T-helper 2 cell (primary cell): ENCODE measurements at regions not wholly inside any gene's neighbourhood (a gene's known extent, or its start where the extent isn't known, plus 50 kb on each side); places are given as distances from the start of the nearest gene placed in this dataset.

Source experiments
- DNase-seq, 5 experiments: peaks; one replicate each; pipeline versions ENCODE4 v3.0.0 to v3.0.0-alpha.2; 2012 to 2022

DNA sequence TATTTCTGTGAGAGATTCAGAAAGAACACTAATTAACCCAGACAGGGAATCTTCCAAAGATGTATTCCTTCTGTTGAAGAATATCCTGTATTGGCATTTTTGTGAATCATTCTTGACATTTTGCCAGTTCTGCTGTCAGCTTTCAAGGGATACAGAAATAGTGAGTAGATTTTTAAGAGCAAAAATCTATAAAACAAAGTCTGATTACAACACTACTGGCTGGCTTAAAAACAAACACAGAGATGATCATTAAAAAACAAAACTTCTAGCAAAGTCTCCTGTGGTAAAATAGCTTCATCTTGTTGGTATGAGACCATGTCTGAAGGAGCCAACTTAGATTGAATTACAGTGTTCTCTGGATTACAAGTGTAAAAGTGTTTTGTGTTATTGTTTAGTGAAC, 866.3 kb upstream of the KLHL29 start:
- no peak for DNase-seq

DNA sequence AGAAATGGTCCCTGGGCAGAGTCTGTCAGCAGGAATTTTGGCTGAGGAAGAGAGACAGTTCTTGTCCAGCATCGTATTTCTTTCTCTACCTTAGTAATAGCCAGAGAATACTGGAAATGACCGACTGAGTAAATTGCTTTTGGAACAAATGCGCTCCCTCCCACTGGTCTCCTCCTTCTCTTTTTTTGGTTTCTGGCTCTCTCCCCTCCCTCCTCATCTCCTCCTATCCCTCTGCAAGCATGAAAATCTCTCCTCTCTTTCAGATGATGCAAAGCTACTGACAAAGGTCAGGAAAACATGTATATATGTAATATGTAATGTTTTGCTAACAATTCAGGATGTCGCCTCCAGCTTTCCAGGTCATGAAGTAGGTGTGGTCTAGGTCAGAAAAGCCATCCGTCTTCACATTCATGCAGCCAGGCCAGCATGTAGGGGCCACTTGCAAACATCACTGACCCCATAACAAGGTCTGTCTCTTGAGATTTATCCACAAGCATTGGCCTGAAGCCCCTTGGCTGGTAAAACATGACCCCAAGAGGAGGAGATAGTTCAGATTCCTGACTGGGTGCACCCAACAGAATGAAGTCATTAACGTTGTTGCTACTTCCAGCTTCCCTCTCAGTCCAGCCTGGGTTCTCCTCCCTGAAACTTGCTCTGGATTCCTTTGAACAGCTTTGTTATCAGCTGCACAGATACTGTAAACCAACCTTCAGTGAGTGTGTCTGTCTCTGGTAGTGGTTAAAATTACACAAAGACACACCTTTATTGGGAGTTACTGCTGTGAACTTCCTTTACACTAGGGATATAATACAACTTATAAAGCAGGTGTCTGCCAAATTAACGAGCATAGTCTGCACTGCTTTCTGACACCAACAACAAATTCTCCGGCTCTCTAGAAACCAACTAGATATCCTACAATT, 864.4 kb upstream of the KLHL29 start:
- DNase-seq: no peak

DNA sequence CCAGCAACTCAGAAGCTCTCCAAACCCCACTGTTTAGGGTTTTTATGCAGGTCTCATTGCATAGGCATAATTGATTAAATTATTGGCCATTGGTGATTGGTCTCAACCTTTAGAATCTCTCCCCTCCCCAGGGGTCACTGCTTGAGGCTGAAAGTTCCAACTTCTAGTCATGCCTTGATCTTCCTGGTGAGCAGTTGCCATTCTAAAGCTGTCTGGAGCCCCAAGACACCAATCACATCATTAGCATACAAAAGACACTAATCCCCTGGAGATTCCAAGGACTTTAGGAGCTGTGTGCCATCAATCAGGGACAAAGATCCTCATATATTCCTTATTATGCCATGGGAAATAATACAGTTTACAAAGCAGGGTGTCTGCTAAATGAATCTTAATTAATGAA, 863.4 kb upstream of the KLHL29 start:
- DNase-seq: no peak

DNA sequence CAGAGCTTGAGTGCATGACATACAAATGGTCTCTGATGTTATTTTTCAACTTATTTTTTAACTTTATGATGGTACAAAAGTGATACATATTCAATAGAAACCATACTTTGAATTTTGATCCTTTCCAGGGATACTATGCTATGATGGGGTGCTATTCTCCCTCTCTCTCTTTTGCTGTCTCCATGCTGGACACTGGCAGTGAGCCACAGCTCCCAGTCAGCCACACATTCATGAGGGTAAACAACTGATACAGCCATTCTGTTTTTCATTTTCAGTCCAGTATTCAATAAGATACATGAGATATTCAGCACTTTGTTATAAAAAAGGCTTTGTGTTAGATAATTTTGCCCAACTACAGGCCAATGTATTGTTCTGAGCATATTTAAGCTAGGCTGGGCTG, 859.3 kb upstream of the KLHL29 start:
- no peak for DNase-seq

DNA sequence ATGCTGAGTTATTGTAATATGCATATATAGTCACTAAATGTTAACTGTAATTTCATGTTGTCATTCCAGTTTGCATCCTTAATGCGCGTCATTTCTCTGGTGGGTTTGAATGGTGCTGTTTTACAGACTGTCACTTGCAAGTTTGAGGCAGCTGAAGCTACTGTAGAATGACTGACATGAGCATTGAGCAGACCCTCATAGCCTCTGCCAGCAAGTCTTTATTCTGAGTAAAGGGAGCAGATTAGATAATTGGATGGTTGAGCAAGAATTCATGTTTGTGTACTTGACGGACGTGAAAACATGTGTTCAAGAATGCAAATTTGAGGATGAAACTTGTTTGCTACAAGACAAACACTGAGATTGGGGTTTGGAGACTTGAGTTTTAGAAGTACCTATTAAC, 854.8 kb upstream of the KLHL29 start:
- no peak for DNase-seq

DNA sequence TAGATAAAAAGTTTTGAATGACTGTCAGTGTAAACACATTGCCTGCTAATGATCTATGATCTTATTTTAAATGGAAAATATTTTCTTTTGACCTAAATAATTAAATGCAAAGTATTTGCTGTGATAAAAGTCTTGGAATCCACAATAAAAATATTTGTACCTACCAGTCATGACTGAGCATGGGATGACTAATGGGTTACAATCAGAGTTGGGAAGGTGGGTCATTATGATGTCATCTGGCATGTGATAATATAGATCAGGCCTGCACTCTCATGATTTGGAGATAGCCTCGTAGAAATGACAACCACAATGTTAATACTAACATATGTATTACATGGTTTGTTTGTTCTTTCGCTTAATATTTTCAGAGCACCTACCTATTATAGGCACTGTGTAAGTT, 848.8 kb upstream of the KLHL29 start:
- no peak for DNase-seq

DNA sequence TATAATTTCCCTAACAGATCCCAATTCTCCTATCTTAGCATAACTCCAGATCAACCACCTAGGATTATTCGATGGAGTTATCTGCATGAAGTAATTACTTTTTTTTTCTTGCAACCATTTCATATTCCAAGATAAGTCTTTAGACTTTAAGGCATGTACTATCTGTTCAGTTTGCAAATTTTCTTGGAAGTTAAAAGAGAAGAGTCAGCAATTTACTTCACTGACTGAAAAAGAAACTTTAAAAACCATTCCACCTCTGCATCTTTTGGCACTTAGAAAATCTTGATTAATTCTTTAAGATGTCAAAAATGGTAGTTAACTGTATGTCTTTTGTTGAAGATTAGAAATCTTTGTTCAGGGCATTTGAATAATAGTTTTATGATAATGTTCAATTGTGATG, 830.5 kb upstream of the KLHL29 start:
- no peak for DNase-seq

DNA sequence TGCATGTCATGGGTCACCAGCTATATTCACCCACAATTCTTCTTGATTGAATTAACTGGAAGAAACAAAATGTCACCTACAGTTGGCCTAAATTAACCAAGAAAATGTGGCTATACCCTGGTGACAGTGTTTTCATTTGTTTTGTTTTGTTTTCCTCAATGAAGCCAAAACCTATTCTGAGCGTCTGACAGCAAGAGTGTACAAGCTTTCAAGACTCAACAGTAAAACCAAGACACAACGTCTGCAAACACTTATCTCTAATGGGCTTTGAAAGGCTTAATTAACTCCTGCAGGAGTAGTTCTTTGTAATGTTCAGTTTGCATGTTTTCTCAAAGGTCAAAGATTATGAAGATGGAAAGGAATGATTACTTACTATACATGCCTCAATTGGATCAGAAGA, 827.6 kb upstream of the KLHL29 start:
- no peak for DNase-seq

DNA sequence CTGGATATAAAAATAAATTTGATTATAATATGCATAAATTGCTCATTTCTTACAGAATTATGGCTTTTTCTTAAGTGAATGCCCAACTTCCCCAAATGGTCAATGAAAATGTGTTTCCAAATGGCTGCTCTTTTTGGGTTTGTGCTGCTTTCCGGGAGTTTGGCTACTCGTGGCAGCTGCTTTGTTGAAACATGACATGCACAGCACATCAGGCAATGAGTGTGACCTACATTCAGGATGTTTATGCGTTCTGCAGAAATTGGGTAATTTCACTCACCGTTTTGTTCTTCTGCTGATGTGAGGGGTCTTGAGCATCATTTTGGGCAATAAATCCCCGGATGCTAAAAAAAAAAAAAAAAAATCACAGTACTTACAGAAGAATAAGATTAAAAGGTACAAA, 825.0 kb upstream of the KLHL29 start:
- no peak for DNase-seq

DNA sequence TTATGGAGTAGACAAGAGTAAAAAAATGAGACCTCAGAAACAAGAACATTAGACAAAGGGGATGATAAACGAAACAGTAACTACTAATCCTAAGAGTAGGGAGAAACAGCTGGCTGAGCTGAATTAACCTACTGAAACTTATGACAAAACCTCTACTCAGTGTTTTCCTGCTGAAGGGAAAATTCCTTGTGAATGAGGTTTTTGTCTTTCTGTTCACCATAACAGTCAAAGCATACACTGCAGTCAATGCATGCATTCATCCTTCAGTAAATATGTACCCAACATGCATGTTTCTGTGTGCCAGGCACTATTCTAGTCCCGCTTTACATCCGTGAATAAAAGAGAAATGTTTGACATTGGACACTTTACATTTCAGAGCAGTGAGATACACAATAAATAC, 805.6 kb upstream of the KLHL29 start:
- DNase-seq: no peak

DNA sequence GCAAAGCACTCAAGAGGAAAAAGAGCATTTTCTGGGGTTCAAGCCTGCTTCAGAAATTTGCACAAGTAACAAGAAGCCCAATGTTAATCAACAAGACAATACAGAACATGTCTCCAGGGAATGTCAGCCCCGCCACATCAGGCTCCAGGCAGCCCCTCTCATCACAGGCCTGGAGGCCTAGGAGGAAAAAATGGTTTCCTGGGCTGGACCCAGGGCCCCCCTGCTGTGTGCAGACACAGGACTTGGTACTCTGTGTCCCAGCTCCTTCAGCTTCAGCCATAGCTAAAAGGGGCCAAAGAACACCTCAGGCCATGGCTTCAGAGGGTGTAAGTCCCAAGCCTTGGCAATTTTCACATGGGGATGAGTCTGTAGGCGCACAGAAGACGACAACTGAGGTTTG, 802.9 kb upstream of the KLHL29 start:
- DNase-seq: no peak

DNA sequence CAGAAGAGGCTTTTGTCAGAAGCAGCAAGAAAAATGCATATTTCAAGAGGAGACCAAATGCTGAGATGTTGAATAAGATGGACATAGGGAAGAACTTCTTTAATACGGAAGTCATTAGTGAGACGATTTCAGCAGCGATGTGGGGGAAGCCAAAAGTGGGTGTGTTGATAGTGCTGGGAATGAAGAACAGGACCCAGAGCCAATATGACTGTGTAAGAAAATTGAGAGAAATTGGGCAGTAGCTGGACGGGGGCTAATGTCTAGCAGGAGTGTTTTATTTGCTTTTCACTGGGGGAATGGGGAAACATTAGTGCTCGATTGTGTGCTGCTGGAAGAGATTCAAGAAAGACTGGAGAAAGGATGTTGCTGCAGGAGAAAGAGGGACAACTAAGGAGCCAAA, 788.7 kb upstream of the KLHL29 start:
- no peak for DNase-seq

DNA sequence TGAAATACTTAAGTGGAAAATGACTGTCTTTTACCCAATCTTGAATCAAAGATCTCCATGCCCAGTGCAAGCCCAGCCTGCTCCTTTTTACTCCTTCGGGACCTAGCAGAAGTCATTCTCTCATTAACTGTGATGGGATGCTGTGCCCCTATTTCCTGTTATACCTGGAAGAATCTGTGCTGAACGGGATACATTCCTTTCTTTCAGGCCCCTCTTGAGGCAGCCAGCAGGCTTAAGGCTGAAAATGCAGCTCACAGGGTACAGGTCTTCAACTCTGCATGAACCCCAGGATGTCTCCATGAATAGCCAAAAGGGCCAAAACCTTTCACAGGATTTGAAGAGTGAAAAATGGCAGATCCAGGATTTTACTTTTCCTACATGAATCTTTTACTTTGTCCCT, 784.8 kb upstream of the KLHL29 start:
- DNase-seq: no peak

DNA sequence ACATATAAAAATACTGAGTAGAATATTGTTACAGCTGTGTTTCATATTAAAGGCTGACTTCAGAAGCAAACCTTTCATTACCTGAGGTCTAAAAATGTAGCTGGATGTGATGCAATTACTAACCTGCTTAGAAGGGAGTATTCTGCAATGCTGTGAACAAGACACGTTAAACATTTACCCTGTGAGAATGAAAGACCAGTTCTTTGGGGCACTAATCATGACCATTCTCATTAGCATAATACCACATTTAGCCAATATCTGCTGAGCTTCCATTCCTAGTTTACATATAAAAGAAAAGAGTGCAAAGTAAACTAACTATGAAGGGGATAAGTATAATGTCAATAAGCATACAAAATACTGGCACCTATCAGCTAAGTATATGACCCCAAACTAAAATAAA, 784.0 kb upstream of the KLHL29 start:
- no peak for DNase-seq

DNA sequence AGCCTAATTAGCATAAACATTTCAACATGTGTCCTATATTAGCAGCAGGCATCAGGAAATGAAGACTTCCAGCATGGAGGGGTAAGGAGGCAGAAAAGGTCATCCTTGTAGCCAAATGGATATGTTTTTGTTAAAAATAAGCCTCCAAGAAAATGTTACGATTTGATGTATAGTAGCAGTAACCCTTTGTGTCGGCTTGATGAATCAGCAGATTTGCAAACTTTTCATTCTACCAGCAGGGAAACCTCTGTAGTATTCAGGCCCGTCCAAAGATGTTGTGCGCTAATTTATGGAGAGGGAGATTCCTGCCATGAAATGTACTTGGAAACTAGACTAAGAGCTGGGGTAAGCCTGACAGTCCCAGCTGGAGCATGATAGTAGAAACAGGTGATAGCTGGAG, 780.8 kb upstream of the KLHL29 start:
- no peak for DNase-seq

DNA sequence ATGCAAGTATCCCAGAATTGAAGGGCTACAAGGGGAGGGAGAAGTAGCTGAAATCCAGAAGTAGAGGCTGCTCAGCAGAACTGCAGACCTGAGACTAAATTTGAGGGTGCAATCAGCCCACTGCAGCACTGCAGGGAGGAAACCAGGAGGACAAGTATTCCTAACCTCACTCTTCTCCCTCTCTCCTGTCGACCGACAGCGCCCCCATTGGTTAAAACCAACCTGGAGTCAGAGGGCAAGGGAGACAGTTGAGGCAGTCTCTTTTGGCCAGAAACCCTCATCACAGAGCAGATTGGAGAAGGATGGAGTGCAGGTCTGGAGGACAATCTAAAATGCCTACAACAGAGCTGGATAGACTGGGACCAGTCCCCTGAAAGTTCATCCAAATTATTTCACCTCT, 768.9 kb upstream of the KLHL29 start:
- DNase-seq: no peak

DNA sequence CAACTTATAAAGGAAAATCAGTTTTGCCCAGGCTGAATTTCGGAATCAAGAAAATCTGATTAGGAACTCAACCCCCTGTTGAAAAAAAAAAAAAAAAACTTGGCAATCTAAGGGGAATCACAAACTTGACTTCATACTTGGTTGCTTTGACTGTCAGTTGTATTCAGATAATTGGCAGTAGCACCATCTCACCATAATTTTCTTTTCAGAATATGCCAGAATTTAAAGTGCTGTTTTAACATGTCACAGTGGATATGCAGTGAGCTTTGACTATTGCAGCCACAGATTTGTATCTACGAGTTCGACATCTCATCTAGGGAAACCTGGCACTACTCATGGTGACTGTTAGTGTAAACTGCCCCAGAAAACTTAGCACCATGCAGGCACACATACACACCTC, 761.4 kb upstream of the KLHL29 start:
- no peak for DNase-seq

DNA sequence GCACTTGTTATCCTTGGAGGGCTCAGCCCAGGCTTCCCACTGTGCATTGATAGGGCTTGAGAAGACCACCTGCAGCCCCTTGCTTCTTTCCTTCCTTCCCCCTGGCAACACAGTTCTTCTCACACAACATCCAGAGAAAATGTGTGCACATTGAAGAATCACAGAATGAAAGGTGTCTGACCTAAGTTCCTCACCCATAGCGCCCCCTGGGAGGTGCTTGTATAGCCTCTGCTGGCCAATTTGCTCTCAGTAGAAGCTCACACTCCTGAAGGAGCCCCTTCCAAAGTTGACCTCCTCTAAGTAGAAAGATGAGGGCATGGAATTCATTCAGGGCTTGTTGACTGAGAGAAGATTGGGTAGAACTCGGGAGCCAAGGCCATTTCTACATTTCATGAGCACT, 758.4 kb upstream of the KLHL29 start:
- DNase-seq: no peak

DNA sequence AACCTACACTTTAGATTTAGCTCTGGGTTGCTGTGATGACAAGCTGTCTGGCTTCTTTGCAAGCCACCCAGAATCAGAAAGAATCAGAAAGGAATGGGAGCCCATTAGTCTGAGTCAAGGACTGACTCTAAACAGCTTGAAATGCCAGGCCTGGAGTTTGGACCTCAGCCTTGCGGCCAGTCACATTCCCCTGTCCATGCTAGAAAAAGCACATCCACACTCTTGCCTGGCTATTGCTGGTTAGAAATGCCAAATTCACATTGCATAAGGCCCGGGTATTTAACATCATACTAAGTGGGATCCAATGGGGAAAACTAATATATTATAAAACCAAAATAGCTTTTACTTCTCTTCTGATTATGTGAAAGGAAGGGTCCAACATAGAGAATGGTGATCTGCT, 756.8 kb upstream of the KLHL29 start:
- DNase-seq: no peak

DNA sequence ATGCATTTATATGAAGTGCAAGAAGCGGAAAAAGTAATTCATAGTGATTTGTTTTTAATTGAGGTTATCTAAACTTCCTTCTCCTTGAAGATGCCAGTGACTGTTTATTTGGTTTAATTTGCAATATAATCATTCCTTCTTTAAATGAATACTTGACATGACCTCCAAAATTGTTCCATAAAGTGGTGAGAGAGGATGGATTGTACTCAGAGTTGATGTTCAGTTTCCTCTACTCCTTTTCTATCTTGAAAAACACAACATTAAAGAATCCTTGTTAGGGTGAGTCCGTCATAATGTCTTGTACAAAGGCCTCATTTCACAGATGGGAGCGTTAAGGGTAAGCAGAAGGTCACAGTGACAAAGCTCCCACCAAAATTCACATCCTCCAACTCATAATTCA, 756.1 kb upstream of the KLHL29 start:
- no peak for DNase-seq

DNA sequence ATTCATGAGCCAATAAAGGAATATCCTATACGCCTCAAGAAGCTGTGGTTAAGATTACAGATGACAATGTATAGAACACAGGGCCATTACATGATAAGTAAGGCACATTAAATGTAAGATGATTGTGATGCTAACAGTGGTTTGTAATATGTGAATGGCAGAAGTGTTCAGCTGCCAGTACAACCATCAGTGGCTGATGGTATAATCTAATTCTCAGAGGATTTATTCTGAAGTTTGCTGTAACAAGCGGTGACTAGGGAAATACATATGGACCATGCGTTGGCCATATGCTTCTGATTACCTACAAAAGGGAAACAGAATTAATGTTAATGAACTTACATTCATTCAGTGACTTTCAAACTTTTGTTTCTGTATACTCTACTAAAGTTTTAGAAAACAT, 750.8 kb upstream of the KLHL29 start:
- DNase-seq: no peak

DNA sequence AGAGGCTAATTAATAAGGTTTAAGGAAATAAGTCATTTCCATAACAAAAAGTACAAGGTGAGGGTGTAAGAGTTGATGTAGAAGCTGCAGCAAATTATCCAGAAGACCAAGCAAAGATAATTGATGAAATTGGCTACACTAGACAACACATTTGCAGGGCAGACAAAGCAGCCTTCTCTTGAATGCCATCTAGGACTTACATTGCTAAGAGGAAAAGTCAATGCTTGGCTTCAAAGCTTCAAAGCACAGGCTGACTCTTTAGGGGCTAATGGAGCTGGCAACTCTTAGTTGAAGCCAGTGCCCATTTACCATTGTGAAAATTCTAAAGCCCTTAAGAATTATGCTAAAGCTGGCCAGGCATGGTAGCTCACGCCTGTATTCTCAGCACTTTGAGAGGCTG, 728.6 kb upstream of the KLHL29 start:
- no peak for DNase-seq

DNA sequence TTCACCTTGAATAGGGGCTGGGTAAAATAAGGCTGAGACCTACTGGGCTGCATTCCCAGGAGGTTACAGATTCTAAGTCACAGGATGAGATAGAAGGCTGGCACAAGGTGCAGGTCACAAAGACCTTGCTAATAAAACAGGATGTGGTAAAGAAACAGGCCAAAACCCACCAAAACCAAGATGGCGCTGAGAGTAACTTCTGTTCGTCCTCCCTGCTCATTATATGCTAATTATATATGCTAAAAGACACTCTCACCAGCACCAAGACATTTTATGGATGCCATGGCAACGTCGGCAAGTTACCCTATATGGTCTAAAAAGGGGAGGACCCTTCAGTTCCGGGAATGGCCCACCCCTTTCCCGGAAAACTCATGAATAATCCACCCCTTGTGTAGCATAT, 711.5 kb upstream of the KLHL29 start:
- DNase-seq: no peak

DNA sequence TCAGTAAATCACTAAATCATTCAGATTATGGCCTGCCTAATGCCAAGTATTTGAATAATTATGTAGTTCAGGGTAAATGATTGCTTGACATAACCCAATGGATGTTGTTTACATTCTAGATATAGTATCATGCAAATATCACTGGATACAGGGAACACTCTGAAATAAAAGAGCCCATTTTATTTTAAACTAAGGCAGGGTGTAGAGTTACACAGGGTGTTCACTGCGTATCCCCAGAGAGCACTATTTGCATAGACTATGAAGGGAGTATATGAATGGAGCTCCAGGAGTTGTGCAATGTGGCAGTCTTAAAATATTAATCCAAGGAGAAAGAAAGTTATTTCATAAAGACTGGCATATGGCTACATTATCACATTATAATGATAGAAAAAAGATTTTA, 701.1 kb upstream of the KLHL29 start:
- DNase-seq: no peak

DNA sequence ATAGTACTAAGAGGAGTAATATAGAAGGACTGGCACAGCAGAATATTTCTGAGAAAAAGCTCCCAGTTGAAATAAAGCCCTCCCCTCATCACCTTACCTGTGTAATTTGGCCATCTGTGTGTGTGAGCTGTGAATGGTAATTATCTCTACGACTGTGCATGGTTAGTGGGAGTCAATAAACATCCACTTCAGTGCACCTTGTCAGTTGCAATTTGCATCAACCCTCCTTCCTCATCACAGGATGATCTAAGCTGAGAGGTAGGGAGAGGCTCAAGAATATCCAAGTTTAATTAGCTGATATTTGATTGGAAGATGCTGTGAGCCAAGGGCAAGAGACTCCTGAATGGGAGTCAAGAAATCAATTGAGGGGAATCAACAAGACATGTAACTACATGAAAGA, 694.9 kb upstream of the KLHL29 start:
- no peak for DNase-seq
